ENCODE measurements at regions not wholly inside any gene's neighbourhood (a gene's known extent, or its start where the extent isn't known, plus 50 kb on each side); places are given as distances from the start of the nearest gene placed in this dataset.

DNA sequence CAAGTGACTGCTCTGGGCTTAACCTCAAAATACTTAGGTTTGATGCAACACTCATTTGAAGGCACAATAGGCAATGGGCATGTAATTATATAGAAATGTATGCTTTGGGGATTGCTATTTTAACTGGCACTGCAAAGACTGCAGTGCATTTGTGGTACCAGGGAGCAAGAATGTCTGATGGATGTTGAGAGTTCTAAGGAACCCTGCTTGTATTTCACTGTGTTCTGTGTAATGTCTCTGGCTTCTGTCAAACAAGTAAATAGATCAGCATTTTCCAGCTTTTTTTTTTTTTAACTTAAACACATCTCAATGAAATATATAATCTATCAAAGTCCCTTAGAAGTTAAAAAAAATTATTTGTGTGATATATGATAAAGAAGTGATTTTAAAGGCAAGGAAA, 94.8 kb upstream of the ATP2B1 start:
- intact Hi-C loops (cut with DNase I) = no loop called here
- Histone ChIP-seq H3K4me1 (no peaks in the 10 kb centered on the region), H3K4me3 (no peak overlapping the region), H3K36me3 (no peaks in the 10 kb centered on the region), H3K9me3 (no peaks in the 10 kb centered on the region), H3K27ac (no peak overlapping the region), H3K27me3 (no peaks in the 10 kb centered on the region), H3K9ac (ENCODE audit: low read depth in 2 of 2, low read length in 2 of 2) (no peak overlapping the region)
- TF ChIP-seq, protein P1, sequence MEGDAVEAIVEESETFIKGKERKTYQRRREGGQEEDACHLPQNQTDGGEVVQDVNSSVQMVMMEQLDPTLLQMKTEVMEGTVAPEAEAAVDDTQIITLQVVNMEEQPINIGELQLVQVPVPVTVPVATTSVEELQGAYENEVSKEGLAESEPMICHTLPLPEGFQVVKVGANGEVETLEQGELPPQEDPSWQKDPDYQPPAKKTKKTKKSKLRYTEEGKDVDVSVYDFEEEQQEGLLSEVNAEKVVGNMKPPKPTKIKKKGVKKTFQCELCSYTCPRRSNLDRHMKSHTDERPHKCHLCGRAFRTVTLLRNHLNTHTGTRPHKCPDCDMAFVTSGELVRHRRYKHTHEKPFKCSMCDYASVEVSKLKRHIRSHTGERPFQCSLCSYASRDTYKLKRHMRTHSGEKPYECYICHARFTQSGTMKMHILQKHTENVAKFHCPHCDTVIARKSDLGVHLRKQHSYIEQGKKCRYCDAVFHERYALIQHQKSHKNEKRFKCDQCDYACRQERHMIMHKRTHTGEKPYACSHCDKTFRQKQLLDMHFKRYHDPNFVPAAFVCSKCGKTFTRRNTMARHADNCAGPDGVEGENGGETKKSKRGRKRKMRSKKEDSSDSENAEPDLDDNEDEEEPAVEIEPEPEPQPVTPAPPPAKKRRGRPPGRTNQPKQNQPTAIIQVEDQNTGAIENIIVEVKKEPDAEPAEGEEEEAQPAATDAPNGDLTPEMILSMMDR (IDR thresholded peaks at IDR 0.05) = no peak
- no peak for DNase-seq

GRCh38 chr12:89801284-89801683, 92.6 kb upstream of the ATP2B1 start:
- Histone ChIP-seq H3K4me1 (no peaks in the 10 kb centered on the region), H3K27ac (no peak overlapping the region), H3K4me3 (no peak overlapping the region), H3K27me3 (no peaks in the 10 kb centered on the region), H3K9ac (ENCODE audit: low read depth in 2 of 2, low read length in 2 of 2) (no peak overlapping the region), H3K9me3 (no peaks in the 10 kb centered on the region), H3K36me3 (no peaks in the 10 kb centered on the region)
- no peak for DNase-seq
- TF ChIP-seq, protein P1 (IDR thresholded peaks at IDR 0.05) = no peak
- intact Hi-C loops (cut with DNase I) = no loop called here

GRCh38 chr12:89800435-89800834, 91.8 kb upstream of the ATP2B1 start:
- TF ChIP-seq, protein P1 (IDR thresholded peaks at IDR 0.05) = no peak
- Histone ChIP-seq H3K4me3 (no peak overlapping the region), H3K27ac (no peak overlapping the region), H3K27me3 (no peaks in the 10 kb centered on the region), H3K36me3 (no peaks in the 10 kb centered on the region), H3K9me3 (no peaks in the 10 kb centered on the region), H3K9ac (ENCODE audit: low read depth in 2 of 2, low read length in 2 of 2) (no peak overlapping the region), H3K4me1 (no peaks in the 10 kb centered on the region)
- DNase-seq = no peak
- intact Hi-C loops (cut with DNase I) = no loop called here

- DNase-seq = no peak
- TF ChIP-seq, protein P1 (IDR thresholded peaks at IDR 0.05) = no peak
- intact Hi-C loops (cut with DNase I) = no loop called here
- Histone ChIP-seq H3K27ac (no peak overlapping the region), H3K9me3 (no peaks in the 10 kb centered on the region), H3K27me3 (no peaks in the 10 kb centered on the region), H3K9ac (ENCODE audit: low read depth in 2 of 2, low read length in 2 of 2) (no peak overlapping the region), H3K4me1 (no peaks in the 10 kb centered on the region), H3K36me3 (no peaks in the 10 kb centered on the region), H3K4me3 (no peak overlapping the region)
These were observed 90.7 kb upstream of the ATP2B1 start for GRCh38 chr12:89799316-89799715.

GRCh38 chr12:89797436-89797835, 88.8 kb upstream of the ATP2B1 start:
- intact Hi-C loops (cut with DNase I) = no loop called here
- no peak for DNase-seq
- Histone ChIP-seq H3K36me3 (no peaks in the 10 kb centered on the region), H3K4me1 (no peaks in the 10 kb centered on the region), H3K27ac (no peak overlapping the region), H3K27me3 (no peaks in the 10 kb centered on the region), H3K9me3 (no peaks in the 10 kb centered on the region), H3K9ac (ENCODE audit: low read depth in 2 of 2, low read length in 2 of 2) (no peak overlapping the region), H3K4me3 (no peak overlapping the region)
- TF ChIP-seq, protein P1 (IDR thresholded peaks at IDR 0.05) = no peak

Measured in colonic mucosa (tissue), 4 donors.